ENCODE measurements at regions not wholly inside any gene's neighbourhood (a gene's known extent, or its start where the extent isn't known, plus 50 kb on each side); places are given as distances from the start of the nearest gene placed in this dataset.

DNA sequence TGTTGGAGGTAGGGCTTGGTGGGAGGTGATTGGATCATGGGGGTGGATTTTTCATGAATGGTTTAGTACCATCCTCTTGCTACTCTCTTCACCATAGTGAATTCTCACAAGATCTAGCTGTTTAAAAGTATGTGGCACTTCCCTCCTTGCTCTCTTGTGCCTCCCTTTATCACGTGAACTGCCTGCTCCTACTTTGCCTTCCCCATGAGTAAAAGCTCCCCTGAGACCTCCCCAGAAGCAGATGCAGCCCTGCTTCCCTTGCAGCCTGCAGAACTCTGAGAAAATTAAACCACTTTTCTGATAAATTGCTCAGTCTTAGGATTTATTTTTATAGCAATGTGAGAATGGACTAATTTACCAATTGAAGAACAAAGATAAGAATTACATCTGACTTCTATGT is 223.1 kb downstream of the RNF144A start:
- TF ChIP-seq, protein P1, sequence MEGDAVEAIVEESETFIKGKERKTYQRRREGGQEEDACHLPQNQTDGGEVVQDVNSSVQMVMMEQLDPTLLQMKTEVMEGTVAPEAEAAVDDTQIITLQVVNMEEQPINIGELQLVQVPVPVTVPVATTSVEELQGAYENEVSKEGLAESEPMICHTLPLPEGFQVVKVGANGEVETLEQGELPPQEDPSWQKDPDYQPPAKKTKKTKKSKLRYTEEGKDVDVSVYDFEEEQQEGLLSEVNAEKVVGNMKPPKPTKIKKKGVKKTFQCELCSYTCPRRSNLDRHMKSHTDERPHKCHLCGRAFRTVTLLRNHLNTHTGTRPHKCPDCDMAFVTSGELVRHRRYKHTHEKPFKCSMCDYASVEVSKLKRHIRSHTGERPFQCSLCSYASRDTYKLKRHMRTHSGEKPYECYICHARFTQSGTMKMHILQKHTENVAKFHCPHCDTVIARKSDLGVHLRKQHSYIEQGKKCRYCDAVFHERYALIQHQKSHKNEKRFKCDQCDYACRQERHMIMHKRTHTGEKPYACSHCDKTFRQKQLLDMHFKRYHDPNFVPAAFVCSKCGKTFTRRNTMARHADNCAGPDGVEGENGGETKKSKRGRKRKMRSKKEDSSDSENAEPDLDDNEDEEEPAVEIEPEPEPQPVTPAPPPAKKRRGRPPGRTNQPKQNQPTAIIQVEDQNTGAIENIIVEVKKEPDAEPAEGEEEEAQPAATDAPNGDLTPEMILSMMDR (IDR thresholded peaks at IDR 0.05), result no peak
- TF ChIP-seq EZH2 (IDR thresholded peaks at IDR 0.05) (no peak), EZH2phosphoT487 (IDR thresholded peaks at IDR 0.05) (no peak)
